ENCODE measurements at regions not wholly inside any gene's neighbourhood (a gene's known extent, or its start where the extent isn't known, plus 50 kb on each side); places are given as distances from the start of the nearest gene placed in this dataset.

- no peak for TF ChIP-seq PHF8 (IDR thresholded peaks at IDR 0.05; ENCODE audit: borderline replicate concordance, low read depth)
- TF ChIP-seq, protein P1, sequence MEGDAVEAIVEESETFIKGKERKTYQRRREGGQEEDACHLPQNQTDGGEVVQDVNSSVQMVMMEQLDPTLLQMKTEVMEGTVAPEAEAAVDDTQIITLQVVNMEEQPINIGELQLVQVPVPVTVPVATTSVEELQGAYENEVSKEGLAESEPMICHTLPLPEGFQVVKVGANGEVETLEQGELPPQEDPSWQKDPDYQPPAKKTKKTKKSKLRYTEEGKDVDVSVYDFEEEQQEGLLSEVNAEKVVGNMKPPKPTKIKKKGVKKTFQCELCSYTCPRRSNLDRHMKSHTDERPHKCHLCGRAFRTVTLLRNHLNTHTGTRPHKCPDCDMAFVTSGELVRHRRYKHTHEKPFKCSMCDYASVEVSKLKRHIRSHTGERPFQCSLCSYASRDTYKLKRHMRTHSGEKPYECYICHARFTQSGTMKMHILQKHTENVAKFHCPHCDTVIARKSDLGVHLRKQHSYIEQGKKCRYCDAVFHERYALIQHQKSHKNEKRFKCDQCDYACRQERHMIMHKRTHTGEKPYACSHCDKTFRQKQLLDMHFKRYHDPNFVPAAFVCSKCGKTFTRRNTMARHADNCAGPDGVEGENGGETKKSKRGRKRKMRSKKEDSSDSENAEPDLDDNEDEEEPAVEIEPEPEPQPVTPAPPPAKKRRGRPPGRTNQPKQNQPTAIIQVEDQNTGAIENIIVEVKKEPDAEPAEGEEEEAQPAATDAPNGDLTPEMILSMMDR (IDR thresholded peaks at IDR 0.05): no peak
- no peak for TF ChIP-seq ZNF302 (CRISPR knock-in tag; IDR thresholded peaks at IDR 0.05)
- TF ChIP-seq MYC (IDR thresholded peaks at IDR 0.05; ENCODE audit: borderline replicate concordance, low read length): no peak
- ChIA-PET CTCF (no interaction called here), POLR2A (no interaction called here)
- DNase-seq (ENCODE audit: low read depth in 1 of 2, low spot score in 1 of 2) (no peak), FAIRE-seq (no peak), ATAC-seq (no peak)
- no peaks in the 10 kb centered on the region for H3K9me3 ChIP-seq
- 18% methylated on average over 5 of the region's 5 CpGs for WGBS (ENCODE audit: missing lambda C conversion rate)
- H3K4me1 ChIP-seq: no peaks in the 10 kb centered on the region
- H3K27ac ChIP-seq: no peak overlapping the region
- H3K4me3 ChIP-seq: no peak overlapping the region
- no peak overlapping the region for H3K4me2 ChIP-seq
These were observed 309.7 kb downstream of the FRK start for GRCh38 chr6:115750946-115751345.

DNA sequence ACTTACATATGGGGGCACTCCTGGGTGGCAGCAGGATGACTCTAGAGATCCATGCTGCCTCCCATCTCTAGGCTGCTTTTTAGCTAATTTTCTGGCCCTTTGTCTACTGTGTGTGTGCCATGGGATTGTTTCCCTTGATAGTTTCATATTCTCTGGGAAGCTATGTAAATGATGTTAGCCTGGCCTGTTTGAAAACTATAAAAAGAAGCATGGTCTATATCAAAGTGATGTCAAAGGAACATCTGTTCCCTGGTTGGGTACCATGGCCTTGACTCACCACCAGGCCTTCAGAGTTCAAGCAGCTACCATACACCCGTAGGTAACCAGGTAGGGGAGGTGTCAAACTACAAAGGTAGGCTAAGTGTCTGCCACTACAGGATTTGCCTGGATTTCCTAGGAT is 310.4 kb downstream of the FRK start:
- WGBS (ENCODE audit: missing lambda C conversion rate): 10% methylated on average over 1 of the region's 1 CpG
- Histone ChIP-seq H3K4me2 (no peak overlapping the region), H3K27ac (no peak overlapping the region), H3K9me3 (no peaks in the 10 kb centered on the region), H3K4me1 (no peaks in the 10 kb centered on the region), H3K4me3 (no peak overlapping the region)
- ATAC-seq: no peak
- FAIRE-seq: no peak
- POLR2A ChIA-PET: no interaction called here
- CTCF ChIA-PET: no interaction called here
- TF ChIP-seq, protein P1 (IDR thresholded peaks at IDR 0.05): no peak
- TF ChIP-seq, protein P2, sequence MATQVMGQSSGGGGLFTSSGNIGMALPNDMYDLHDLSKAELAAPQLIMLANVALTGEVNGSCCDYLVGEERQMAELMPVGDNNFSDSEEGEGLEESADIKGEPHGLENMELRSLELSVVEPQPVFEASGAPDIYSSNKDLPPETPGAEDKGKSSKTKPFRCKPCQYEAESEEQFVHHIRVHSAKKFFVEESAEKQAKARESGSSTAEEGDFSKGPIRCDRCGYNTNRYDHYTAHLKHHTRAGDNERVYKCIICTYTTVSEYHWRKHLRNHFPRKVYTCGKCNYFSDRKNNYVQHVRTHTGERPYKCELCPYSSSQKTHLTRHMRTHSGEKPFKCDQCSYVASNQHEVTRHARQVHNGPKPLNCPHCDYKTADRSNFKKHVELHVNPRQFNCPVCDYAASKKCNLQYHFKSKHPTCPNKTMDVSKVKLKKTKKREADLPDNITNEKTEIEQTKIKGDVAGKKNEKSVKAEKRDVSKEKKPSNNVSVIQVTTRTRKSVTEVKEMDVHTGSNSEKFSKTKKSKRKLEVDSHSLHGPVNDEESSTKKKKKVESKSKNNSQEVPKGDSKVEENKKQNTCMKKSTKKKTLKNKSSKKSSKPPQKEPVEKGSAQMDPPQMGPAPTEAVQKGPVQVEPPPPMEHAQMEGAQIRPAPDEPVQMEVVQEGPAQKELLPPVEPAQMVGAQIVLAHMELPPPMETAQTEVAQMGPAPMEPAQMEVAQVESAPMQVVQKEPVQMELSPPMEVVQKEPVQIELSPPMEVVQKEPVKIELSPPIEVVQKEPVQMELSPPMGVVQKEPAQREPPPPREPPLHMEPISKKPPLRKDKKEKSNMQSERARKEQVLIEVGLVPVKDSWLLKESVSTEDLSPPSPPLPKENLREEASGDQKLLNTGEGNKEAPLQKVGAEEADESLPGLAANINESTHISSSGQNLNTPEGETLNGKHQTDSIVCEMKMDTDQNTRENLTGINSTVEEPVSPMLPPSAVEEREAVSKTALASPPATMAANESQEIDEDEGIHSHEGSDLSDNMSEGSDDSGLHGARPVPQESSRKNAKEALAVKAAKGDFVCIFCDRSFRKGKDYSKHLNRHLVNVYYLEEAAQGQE (IDR thresholded peaks at IDR 0.05): no peak
- no peak for TF ChIP-seq EHMT2 (IDR thresholded peaks at IDR 0.05; ENCODE audit: low read depth)
- TF ChIP-seq PHF8 (IDR thresholded peaks at IDR 0.05; ENCODE audit: borderline replicate concordance, low read depth): no peak
- TF ChIP-seq ZFP36 (IDR thresholded peaks at IDR 0.05; ENCODE audit: borderline replicate concordance, partially characterized antibody): no peak
- TF ChIP-seq EHF (CRISPR knock-in tag; IDR thresholded peaks at IDR 0.05): no peak
- TF ChIP-seq, protein P3, sequence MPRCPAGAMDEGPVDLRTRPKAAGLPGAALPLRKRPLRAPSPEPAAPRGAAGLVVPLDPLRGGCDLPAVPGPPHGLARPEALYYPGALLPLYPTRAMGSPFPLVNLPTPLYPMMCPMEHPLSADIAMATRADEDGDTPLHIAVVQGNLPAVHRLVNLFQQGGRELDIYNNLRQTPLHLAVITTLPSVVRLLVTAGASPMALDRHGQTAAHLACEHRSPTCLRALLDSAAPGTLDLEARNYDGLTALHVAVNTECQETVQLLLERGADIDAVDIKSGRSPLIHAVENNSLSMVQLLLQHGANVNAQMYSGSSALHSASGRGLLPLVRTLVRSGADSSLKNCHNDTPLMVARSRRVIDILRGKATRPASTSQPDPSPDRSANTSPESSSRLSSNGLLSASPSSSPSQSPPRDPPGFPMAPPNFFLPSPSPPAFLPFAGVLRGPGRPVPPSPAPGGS (IDR thresholded peaks at IDR 0.05): no peak
- no peak for TF ChIP-seq POLR2A (IDR thresholded peaks at IDR 0.05; ENCODE audit: low read length)
- TF ChIP-seq FOXS1 (CRISPR knock-in tag; IDR thresholded peaks at IDR 0.05): no peak
- TF ChIP-seq KDM5A (IDR thresholded peaks at IDR 0.05): no peak
- no peak for TF ChIP-seq FOSB (CRISPR knock-in tag; IDR thresholded peaks at IDR 0.05)
- no peak for TF ChIP-seq HOXA7 (CRISPR knock-in tag; IDR thresholded peaks at IDR 0.05)
- no peak for TF ChIP-seq JUNB (IDR thresholded peaks at IDR 0.05)
- DNase-seq (ENCODE audit: low read depth in 1 of 2, low spot score in 1 of 2): no peak
